ENCODE measurements at regions not wholly inside any gene's neighbourhood (a gene's known extent, or its start where the extent isn't known, plus 50 kb on each side); places are given as distances from the start of the nearest gene placed in this dataset.

GRCh38 chr18:4720518-4720917 lies 265.4 kb upstream of the DLGAP1 start:
- H3K9me3 ChIP-seq (replicated peaks; ENCODE audit: control insufficient read depth, insufficient read depth, low read depth, low read length) = peaks cover 2% of the 10 kb centered on the region; the same call in 1 of the 2 replicates
- no peaks in the 10 kb centered on the region for H3K79me2 ChIP-seq (ENCODE audit: control insufficient read depth, insufficient read depth, low read length)
- ATAC-seq (no peak), FAIRE-seq (no peak), DNase-seq (ENCODE audit: extremely low read depth in 1 of 4, low spot score in 3 of 4) (no peak)
- H3K9me1 ChIP-seq (ENCODE audit: control insufficient read depth, insufficient read depth, low read length) = no peaks in the 10 kb centered on the region
- H3K27me3 ChIP-seq (ENCODE audit: control insufficient read depth in 2 of 2, insufficient read depth in 2 of 2, low read length in 2 of 2) = no peaks in the 10 kb centered on the region
- TF ChIP-seq CHD2 (IDR thresholded peaks at IDR 0.05; ENCODE audit: low read depth, low read length) = no peak
- no peak for TF ChIP-seq PRDM10 (IDR thresholded peaks at IDR 0.05; ENCODE audit: partially characterized antibody)
- no peak for TF ChIP-seq RUNX1 (IDR thresholded peaks at IDR 0.05; ENCODE audit: low read depth)
- no peak for TF ChIP-seq RBM39 (optimal IDR thresholded peaks at IDR 0.05; ENCODE audit: low read depth, low read length)
- TF ChIP-seq CBFA2T3 (IDR thresholded peaks at IDR 0.05) = no peak
- no peak overlapping the region for H3K4me3 ChIP-seq
- no peaks in the 10 kb centered on the region for H4K20me1 ChIP-seq (replicated peaks; ENCODE audit: control insufficient read depth, insufficient read depth, low read length)
- no peak overlapping the region for H2AFZ ChIP-seq (ENCODE audit: low read depth, low read length)
- intact Hi-C loops (cut with micrococcal nuclease) (no loop called here), in situ Hi-C loops (cut with MboI) (no loop called here)
- WGBS (ENCODE audit: insufficient coverage, low coverage, missing lambda C conversion rate) = 0% methylated on average over 2 of the region's 2 CpGs
- no TSS peak for BruUV-seq (replicated peaks)
- H3K9ac ChIP-seq (ENCODE audit: insufficient read depth in 1 of 2, low read depth in 2 of 2, low read length in 2 of 2) = no peak overlapping the region
- no peak overlapping the region for H3K27ac ChIP-seq (ENCODE audit: extremely low read depth, low read depth, low read length)
- no peak overlapping the region for H3K4me2 ChIP-seq (ENCODE audit: insufficient read depth, low read length)
- ChIA-PET POLR2A (no interaction called here), CTCF (ENCODE audit: low intra/inter-chr PET ratio) (no interaction called here)
- no peaks in the 10 kb centered on the region for H3K4me1 ChIP-seq (replicated peaks in 1 of 2; ENCODE audit: control insufficient read depth in 2 of 2, insufficient read depth in 2 of 2, low read length in 2 of 2)
- no peaks in the 10 kb centered on the region for H3K36me3 ChIP-seq (ENCODE audit: control insufficient read depth, insufficient read depth, low read length)
